Heart left ventricle (tissue), 13 donors: ENCODE measurements at regions not wholly inside any gene's neighbourhood (a gene's known extent, or its start where the extent isn't known, plus 50 kb on each side); places are given as distances from the start of the nearest gene placed in this dataset.

Experiments
- POLR2A ChIP-seq, 2 donors: fragments of 450-650 bp; IDR thresholded peaks; one replicate each; pipeline ENCODE4 v1.6.1; 2017; ENCODE audit warnings: antibody characterized with exemption in 2 of 2, mild to moderate bottlenecking in 2 of 2, moderate library complexity in 2 of 2
- TF ChIP-seq, protein P1 (sequence below), 12 donors: fragments of 200-600 bp; sonication (generic) in 4 of 12; IDR thresholded peaks; one replicate each; pipeline versions ENCODE4 v1.5.0 to v1.8.0; 2018 to 2022; ENCODE audit warnings: antibody characterized with exemption in 12 of 12, mild to moderate bottlenecking in 5 of 12
- donor health status: ischemic (EF 13 %, LVEDD 7.1; RV severe dilation, severe dysfunction).
- donor health status: DM: no; HTN: yes; CAD: no.
- donor health status: DM: no; HTN: no; CAD: no.
- donor health status: ischemic (EF 25% LVEDD 6.9; RV normal size, moderate dysfunction).
- donor health status: ischemic (EF 25% LVEDD 5.7; RV mildly dilated, moderate dysfunction).
- donor health status: ischemic (EF 35%, LVEDD 5.7; RV mildly dilated, moderate dysfunction).
- donor health status: nonischemic (EF 11% LVEDD 7.7; RV severe dilation, severe dysfunction).
- donor health status: DM: yes; HTN: yes; CAD: no.
- donor health status: PGD.
- donor health status: ischemic (EF 29% LVEDD 5.4; RV normal size, mild dysfunction).
- donor health status: nonischemic (EF 23%, LVEDD 6.1; RV moderate dilation, normal function).

DNA sequence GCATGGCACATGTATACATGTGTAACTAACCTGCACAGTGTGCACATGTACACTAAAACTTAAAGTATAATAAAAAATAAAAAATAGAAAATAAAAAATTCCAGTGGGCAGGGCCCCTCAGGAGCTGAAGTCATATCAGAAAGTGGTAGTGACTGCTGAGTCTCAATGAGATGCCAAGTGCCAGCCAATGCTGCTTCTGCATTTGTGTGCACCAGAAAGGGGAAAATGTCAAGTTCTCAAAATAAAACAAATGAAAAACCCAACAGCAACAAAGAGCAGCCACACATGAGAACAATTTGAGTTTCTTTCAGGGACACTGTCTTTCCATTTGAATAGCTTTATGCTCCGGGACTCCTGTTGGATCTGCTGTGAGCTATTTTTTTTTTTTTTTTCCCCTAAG lies 117.2 kb upstream of the CCDC112 start:
- TF ChIP-seq, protein P1, sequence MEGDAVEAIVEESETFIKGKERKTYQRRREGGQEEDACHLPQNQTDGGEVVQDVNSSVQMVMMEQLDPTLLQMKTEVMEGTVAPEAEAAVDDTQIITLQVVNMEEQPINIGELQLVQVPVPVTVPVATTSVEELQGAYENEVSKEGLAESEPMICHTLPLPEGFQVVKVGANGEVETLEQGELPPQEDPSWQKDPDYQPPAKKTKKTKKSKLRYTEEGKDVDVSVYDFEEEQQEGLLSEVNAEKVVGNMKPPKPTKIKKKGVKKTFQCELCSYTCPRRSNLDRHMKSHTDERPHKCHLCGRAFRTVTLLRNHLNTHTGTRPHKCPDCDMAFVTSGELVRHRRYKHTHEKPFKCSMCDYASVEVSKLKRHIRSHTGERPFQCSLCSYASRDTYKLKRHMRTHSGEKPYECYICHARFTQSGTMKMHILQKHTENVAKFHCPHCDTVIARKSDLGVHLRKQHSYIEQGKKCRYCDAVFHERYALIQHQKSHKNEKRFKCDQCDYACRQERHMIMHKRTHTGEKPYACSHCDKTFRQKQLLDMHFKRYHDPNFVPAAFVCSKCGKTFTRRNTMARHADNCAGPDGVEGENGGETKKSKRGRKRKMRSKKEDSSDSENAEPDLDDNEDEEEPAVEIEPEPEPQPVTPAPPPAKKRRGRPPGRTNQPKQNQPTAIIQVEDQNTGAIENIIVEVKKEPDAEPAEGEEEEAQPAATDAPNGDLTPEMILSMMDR (IDR thresholded peaks at IDR 0.05), result no peak
- no peak for TF ChIP-seq POLR2A (IDR thresholded peaks at IDR 0.05)
